GM18951 (cell line): ENCODE measurements at regions not wholly inside any gene's neighbourhood (a gene's known extent, or its start where the extent isn't known, plus 50 kb on each side); places are given as distances from the start of the nearest gene placed in this dataset.

Experiments
- POLR2A ChIP-seq: IDR thresholded peaks from 4 replicates; pipeline ENCODE4 v1.6.1; 2011; ENCODE audit warnings: mild to moderate bottlenecking; ENCODE audit not compliant: insufficient read length, insufficient read depth; ENCODE audit errors: extremely low read depth
- in situ Hi-C: fragments of 300-500 bp; cut with MboI; formaldehyde crosslinking; loops from one replicate; pipeline ENCODE4 v1.12.0; 2022; ENCODE audit warnings: low sequenced_read_pairs, mixed read lengths, inconsistent platforms; ENCODE audit not compliant: unreplicated experiment

- TF ChIP-seq POLR2A = no peak
These were observed 499.5 kb upstream of the BRINP1 start for GRCh38 chr9:119868694-119869093.

DNA sequence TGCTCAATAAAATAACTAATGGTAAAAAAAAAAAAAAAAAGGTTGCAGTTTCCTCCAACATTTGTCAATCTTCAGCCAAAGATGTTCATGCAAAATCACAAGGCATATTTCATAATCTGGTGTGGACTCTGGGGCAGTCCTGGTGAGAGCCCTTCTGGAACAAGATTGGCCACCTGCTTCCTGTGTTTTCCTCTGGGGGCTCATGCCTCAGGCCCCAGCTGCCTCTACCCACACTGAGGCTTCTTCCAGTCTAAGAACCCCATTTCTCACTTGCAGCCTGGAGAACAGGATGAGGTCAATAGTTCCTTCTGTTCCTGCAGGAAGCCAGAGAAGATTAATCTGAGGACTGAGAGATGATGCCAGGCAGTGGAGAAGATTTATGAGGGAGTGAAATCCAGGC is 492.6 kb upstream of the BRINP1 start:
- in situ Hi-C loops = no loop called here
- no peak for TF ChIP-seq POLR2A

More at GRCh38 chr9:119868694-119869093, 499.5 kb upstream of the BRINP1 start:
- in situ Hi-C loops = no loop called here

GRCh38 chr9:119859128-119859527 is 489.9 kb upstream of the BRINP1 start:
- TF ChIP-seq POLR2A = no peak
- in situ Hi-C loops = no loop called here

DNA sequence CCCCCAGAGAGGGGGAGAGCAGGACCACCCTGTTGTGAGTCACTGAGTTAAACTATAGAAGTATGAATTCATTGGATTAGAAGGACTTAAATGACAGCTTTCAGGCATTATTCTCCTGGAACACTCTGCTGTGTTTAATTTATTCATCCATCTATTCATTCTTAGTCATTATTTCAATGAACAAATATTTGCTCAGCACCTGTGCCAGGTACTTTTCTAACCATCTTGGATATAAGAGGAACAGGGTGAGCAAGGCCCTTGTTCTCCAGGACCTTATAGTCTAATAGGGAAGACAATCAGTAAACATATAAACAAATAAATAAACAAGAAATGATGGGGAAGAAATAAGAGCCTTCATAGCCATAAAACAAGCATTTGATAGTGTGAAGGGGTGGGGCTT is 483.9 kb upstream of the BRINP1 start:
- TF ChIP-seq POLR2A = no peak
- in situ Hi-C loops = no loop called here

DNA sequence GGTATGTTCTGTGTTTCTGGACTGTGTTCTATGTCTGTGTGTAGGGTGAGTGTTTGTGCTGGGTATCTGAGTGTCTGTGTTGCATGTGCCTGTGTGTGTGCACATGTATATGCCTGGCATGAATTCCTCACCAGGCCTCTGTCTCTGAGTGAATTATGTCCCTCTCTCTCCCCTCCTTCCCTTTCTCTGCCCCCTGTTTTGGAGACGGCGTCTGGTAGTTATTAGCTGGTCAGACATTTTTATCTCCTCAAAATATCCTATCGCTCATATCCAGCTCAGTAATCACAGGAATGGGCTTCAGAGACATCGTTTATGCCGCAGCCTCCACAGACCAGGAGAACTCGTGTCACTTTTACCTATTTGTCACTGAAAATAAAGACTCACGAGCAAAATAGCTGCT is 483.2 kb upstream of the BRINP1 start:
- in situ Hi-C loops = no loop called here
- TF ChIP-seq POLR2A = no peak

DNA sequence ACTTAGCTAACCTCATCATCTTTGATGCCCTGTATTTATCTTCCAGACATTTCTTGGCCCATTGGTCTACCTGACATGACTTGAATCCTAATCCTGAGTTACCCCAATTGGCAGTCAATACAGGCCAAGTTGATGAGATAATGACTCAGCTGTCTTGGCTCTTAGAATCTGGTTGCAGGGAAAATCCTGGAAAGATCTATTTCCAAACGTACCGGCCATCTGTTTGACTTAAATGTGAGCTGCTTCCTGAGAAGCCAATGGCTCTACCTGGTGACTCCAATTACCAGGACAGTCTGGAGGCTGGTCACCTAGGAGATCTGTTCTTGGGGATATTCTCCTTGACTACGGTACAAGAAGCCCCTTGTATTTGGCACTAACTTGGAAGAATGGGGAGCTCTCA is 475.2 kb upstream of the BRINP1 start:
- in situ Hi-C loops = no loop called here
- TF ChIP-seq POLR2A = no peak

DNA sequence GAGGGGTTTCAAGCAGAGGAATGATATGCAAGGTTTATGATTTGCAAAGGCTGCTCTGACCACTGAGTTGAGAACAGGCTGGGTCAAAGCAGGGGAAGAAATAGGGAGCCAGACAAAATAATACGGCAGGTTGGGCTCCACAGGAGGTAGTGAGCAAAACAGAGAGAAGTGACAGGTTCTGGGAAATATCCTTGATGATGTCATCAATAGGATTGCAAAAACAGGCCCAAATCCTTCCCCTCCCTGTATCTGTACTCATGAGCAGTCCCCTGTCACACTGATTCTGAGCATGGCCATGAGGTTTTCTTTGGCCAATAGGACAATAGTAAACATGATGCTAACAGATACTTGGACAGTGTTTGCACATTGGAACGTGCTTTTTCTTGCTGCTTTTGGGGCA is 471.8 kb upstream of the BRINP1 start:
- TF ChIP-seq POLR2A = no peak
- in situ Hi-C loops = no loop called here

DNA sequence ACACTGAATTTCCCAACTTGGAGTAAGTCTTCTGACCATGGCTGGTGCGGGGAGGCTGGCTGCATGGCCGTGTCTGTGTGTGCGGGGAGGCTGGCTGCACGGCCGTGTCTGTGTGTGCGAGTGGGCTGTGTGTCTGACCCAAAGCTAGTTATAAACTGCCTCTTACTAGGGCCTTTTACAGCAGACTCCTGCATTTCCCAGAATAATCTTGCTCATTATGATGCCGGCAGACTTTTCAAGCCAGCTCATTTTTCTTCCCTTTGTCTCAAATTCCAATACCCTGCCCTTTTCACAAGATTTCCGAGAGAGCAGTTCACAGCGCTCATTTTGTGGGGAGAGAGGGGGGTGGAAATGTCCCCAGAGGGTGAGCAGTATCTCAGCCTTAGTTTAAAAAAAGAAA is 470.7 kb upstream of the BRINP1 start:
- in situ Hi-C loops = no loop called here
- TF ChIP-seq POLR2A = no peak

DNA sequence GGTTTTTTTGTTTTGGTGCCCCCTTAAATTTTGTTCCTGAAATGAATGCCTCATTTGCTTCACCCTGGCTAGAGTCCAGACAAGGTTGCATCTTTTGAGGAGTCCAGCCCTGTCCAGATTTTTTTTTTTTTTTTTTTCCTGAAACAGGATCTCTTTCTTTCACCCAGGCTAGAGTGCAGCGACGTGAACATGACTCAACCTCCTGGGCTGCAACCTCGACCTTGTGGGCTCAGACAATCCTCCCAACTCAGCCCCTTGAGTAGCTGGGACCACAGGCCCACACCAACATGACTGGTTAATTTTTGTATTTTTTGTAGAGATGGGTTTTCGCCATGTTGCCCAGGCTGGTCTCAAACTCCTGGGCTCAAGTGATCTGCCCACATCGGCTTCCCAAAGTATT is 469.0 kb upstream of the BRINP1 start:
- no peak for TF ChIP-seq POLR2A
- in situ Hi-C loops = no loop called here

GRCh38 chr9:119836036-119836435 is 466.8 kb upstream of the BRINP1 start:
- TF ChIP-seq POLR2A = no peak
- in situ Hi-C loops = no loop called here

- no peak for TF ChIP-seq POLR2A
- in situ Hi-C loops = no loop called here
These were observed 464.9 kb upstream of the BRINP1 start for GRCh38 chr9:119834064-119834620.

GRCh38 chr9:119831309-119831708 is 462.1 kb upstream of the BRINP1 start:
- in situ Hi-C loops = no loop called here
- TF ChIP-seq POLR2A = no peak

DNA sequence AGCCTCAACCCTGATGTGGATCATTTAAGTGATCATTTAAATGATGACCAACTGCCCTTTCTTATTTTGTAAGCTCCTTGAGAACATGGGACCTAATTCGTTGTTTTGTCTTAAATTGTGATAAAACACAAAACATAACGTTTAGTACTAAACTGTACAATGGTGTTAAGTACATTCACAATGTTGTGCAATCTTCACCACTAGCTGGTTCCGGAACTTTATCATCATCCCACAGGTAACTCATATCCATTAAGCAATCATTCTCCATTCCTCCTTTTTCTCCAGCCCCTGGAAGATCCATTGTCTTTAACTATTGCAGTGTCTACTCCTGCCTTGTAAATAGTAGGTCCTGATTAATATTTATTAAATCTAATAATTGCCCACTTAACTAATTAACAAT is 460.5 kb upstream of the BRINP1 start:
- in situ Hi-C loops = no loop called here
- no peak for TF ChIP-seq POLR2A

- in situ Hi-C loops = no loop called here
- no peak for TF ChIP-seq POLR2A
These were observed 460.0 kb upstream of the BRINP1 start for GRCh38 chr9:119829186-119829585.

GRCh38 chr9:119827526-119827925 is 458.3 kb upstream of the BRINP1 start:
- TF ChIP-seq POLR2A = no peak

More at GRCh38 chr9:119827526-119827925, 458.3 kb upstream of the BRINP1 start:
- in situ Hi-C loops = no loop called here
